ENCODE measurements at regions not wholly inside any gene's neighbourhood (a gene's known extent, or its start where the extent isn't known, plus 50 kb on each side); places are given as distances from the start of the nearest gene placed in this dataset.

GRCh38 chr9:80874276-80874675, 815.1 kb downstream of the TLE1 start:
- Histone ChIP-seq H3K9me3 (ENCODE audit: control insufficient read depth, insufficient read depth, low read length) (no peaks in the 10 kb centered on the region), H3K4me1 (ENCODE audit: control insufficient read depth, insufficient read depth, low read length) (no peaks in the 10 kb centered on the region), H3K36me3 (ENCODE audit: control insufficient read depth, insufficient read depth, low read length) (no peaks in the 10 kb centered on the region), H3K9ac (ENCODE audit: low read depth, low read length) (no peak overlapping the region), H3K4me3 (ENCODE audit: low read depth, low read length) (no peak overlapping the region), H3K27me3 (ENCODE audit: control insufficient read depth, insufficient read depth, low read length) (no peaks in the 10 kb centered on the region)

DNA sequence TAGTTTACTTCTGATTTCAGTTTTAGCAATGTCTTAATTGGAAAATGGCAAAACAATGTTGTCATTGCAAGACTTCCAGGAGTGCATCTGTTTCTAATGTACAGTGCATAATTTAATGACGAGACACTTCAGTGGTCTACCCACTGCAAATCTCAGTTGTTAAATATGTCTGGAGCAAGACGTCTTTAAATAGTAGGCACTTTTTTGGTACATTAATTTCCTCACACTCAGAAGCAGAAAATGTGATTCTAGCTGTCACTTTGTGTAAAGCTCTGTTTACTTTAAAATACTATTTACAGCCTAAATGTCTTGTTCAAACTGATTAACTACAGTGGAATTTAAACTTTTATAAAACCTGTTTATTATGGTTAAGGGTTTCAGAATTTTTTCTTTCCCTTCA, 815.5 kb downstream of the TLE1 start:
- Histone ChIP-seq H3K4me1 (ENCODE audit: control insufficient read depth, insufficient read depth, low read length) (no peaks in the 10 kb centered on the region), H3K4me3 (ENCODE audit: low read depth, low read length) (no peak overlapping the region), H3K36me3 (ENCODE audit: control insufficient read depth, insufficient read depth, low read length) (no peaks in the 10 kb centered on the region), H3K27me3 (ENCODE audit: control insufficient read depth, insufficient read depth, low read length) (no peaks in the 10 kb centered on the region), H3K9me3 (ENCODE audit: control insufficient read depth, insufficient read depth, low read length) (no peaks in the 10 kb centered on the region), H3K9ac (ENCODE audit: low read depth, low read length) (no peak overlapping the region)

GRCh38 chr9:80871596-80871995, 817.8 kb downstream of the TLE1 start:
- H3K9ac ChIP-seq (ENCODE audit: low read depth, low read length) = no peak overlapping the region
- no peaks in the 10 kb centered on the region for H3K4me1 ChIP-seq (ENCODE audit: control insufficient read depth, insufficient read depth, low read length)
- H3K9me3 ChIP-seq (ENCODE audit: control insufficient read depth, insufficient read depth, low read length) = no peaks in the 10 kb centered on the region
- H3K4me3 ChIP-seq (ENCODE audit: low read depth, low read length) = no peak overlapping the region
- H3K36me3 ChIP-seq (ENCODE audit: control insufficient read depth, insufficient read depth, low read length) = no peaks in the 10 kb centered on the region
- no peaks in the 10 kb centered on the region for H3K27me3 ChIP-seq (ENCODE audit: control insufficient read depth, insufficient read depth, low read length)

DNA sequence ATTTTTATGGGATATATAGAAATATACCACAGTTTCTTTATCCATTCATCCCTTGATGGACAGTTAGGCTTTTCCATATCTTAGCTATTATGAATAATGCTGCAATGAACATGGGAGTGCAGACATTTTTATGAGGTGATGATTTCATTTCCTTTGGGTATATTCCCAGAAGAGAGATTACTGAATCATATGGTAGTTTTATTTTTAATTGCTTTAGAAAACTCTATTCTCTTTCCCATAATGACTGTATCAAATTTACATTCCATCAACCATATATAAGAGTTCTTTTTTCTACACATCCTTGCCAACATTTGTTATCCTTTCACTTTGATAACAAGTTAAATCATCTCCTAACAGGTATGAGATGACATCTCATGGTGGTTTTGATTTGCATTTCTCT, 821.6 kb downstream of the TLE1 start:
- Histone ChIP-seq H3K27me3 (ENCODE audit: control insufficient read depth, insufficient read depth, low read length) (no peaks in the 10 kb centered on the region), H3K9me3 (ENCODE audit: control insufficient read depth, insufficient read depth, low read length) (no peaks in the 10 kb centered on the region), H3K9ac (ENCODE audit: low read depth, low read length) (no peak overlapping the region), H3K36me3 (ENCODE audit: control insufficient read depth, insufficient read depth, low read length) (no peaks in the 10 kb centered on the region), H3K4me3 (ENCODE audit: low read depth, low read length) (no peak overlapping the region), H3K4me1 (ENCODE audit: control insufficient read depth, insufficient read depth, low read length) (no peaks in the 10 kb centered on the region)

- H3K9ac ChIP-seq (ENCODE audit: low read depth, low read length) = no peak overlapping the region
Measured at GRCh38 chr9:80866576-80867227, 822.6 kb downstream of the TLE1 start.

GRCh38 chr9:80866121-80866520, 823.2 kb downstream of the TLE1 start:
- no peaks in the 10 kb centered on the region for H3K27me3 ChIP-seq (ENCODE audit: control insufficient read depth, insufficient read depth, low read length)
- H3K4me3 ChIP-seq (ENCODE audit: low read depth, low read length) = no peak overlapping the region
- no peak overlapping the region for H3K9ac ChIP-seq (ENCODE audit: low read depth, low read length)
- H3K36me3 ChIP-seq (ENCODE audit: control insufficient read depth, insufficient read depth, low read length) = no peaks in the 10 kb centered on the region
- no peaks in the 10 kb centered on the region for H3K4me1 ChIP-seq (ENCODE audit: control insufficient read depth, insufficient read depth, low read length)
- H3K9me3 ChIP-seq (ENCODE audit: control insufficient read depth, insufficient read depth, low read length) = no peaks in the 10 kb centered on the region

More at GRCh38 chr9:80866576-80867227, 822.6 kb downstream of the TLE1 start:
- no peaks in the 10 kb centered on the region for H3K4me1 ChIP-seq (ENCODE audit: control insufficient read depth, insufficient read depth, low read length)
- no peak overlapping the region for H3K4me3 ChIP-seq (ENCODE audit: low read depth, low read length)
- no peaks in the 10 kb centered on the region for H3K9me3 ChIP-seq (ENCODE audit: control insufficient read depth, insufficient read depth, low read length)
- no peaks in the 10 kb centered on the region for H3K36me3 ChIP-seq (ENCODE audit: control insufficient read depth, insufficient read depth, low read length)
- H3K27me3 ChIP-seq (ENCODE audit: control insufficient read depth, insufficient read depth, low read length) = no peaks in the 10 kb centered on the region

DNA sequence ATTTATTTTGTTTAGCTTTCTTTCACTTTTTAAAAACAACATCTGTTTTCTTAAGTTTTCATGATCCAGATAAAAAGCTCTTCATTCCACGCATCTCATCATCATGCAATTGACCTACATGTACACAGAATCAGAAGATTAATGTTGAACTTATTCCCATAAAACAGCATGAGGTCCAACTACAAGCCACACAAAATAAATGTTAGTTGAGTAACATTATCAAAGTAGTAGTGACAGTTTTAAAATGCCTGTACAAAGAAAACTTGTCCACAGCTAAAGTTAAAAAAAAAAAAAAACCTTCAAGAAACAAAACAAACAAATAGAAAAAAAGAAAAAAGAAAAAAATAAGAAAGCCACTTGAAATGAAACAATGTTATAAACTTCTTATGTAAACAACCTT, 846.3 kb downstream of the TLE1 start:
- Histone ChIP-seq H3K27me3 (ENCODE audit: control insufficient read depth, insufficient read depth, low read length) (no peaks in the 10 kb centered on the region), H3K9ac (ENCODE audit: low read depth, low read length) (no peak overlapping the region), H3K4me3 (ENCODE audit: low read depth, low read length) (no peak overlapping the region), H3K36me3 (ENCODE audit: control insufficient read depth, insufficient read depth, low read length) (no peaks in the 10 kb centered on the region), H3K9me3 (ENCODE audit: control insufficient read depth, insufficient read depth, low read length) (no peaks in the 10 kb centered on the region), H3K4me1 (ENCODE audit: control insufficient read depth, insufficient read depth, low read length) (peaks cover 3% of the 10 kb centered on the region)

DNA sequence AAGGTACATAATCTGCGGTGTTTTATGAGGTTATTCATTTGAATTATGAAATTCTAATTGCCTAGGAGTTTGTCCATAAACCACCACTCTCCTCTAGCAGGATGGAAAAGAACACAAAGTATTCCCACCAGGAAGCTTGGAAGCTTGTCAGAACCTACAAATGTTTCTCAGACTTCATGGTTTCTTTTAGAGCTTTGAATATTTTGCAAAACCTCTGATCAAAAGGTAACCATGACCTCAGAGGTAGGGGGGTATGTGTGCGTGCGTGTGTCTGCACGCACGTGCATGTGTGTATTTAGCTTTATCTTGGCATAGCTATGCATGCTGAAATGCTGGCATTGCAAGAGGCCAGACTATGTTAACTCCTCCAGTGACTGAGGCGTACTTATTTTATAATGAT, 847.0 kb downstream of the TLE1 start:
- Histone ChIP-seq H3K4me1 (ENCODE audit: control insufficient read depth, insufficient read depth, low read length) (peaks cover 3% of the 10 kb centered on the region), H3K9ac (ENCODE audit: low read depth, low read length) (no peak overlapping the region), H3K9me3 (ENCODE audit: control insufficient read depth, insufficient read depth, low read length) (no peaks in the 10 kb centered on the region), H3K36me3 (ENCODE audit: control insufficient read depth, insufficient read depth, low read length) (no peaks in the 10 kb centered on the region), H3K4me3 (ENCODE audit: low read depth, low read length) (no peak overlapping the region), H3K27me3 (ENCODE audit: control insufficient read depth, insufficient read depth, low read length) (no peaks in the 10 kb centered on the region)

DNA sequence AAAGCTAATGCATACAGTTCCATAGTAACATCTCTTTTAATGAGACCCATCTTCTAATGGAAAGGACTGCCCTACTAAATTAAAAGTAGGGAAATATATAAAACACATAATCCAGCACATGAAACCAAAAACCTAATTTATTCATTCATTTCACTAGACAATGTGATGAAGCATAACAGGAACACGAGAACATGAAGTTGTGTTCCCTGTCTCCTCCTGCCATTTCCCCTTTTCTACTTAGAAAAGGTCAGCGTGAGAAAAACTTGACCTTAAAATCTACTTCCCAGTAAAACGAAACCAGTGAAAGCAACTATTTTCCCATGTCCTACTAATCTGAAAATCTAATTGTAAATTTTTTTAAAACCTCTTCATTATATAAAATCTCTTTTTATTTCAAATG, 847.5 kb downstream of the TLE1 start:
- Histone ChIP-seq H3K9me3 (ENCODE audit: control insufficient read depth, insufficient read depth, low read length) (no peaks in the 10 kb centered on the region), H3K36me3 (ENCODE audit: control insufficient read depth, insufficient read depth, low read length) (no peaks in the 10 kb centered on the region), H3K9ac (ENCODE audit: low read depth, low read length) (no peak overlapping the region), H3K4me3 (ENCODE audit: low read depth, low read length) (no peak overlapping the region), H3K4me1 (ENCODE audit: control insufficient read depth, insufficient read depth, low read length) (peaks cover 3% of the 10 kb centered on the region), H3K27me3 (ENCODE audit: control insufficient read depth, insufficient read depth, low read length) (no peaks in the 10 kb centered on the region)

GRCh38 chr9:80839821-80840675, 849.3 kb downstream of the TLE1 start:
- Histone ChIP-seq H3K9ac (ENCODE audit: low read depth, low read length) (no peak overlapping the region), H3K4me3 (ENCODE audit: low read depth, low read length) (no peak overlapping the region)

GRCh38 chr9:80836013-80836412, 853.3 kb downstream of the TLE1 start:
- H3K36me3 ChIP-seq (ENCODE audit: control insufficient read depth, insufficient read depth, low read length) = no peaks in the 10 kb centered on the region
- no peaks in the 10 kb centered on the region for H3K27me3 ChIP-seq (ENCODE audit: control insufficient read depth, insufficient read depth, low read length)
- no peaks in the 10 kb centered on the region for H3K9me3 ChIP-seq (ENCODE audit: control insufficient read depth, insufficient read depth, low read length)
- no peak overlapping the region for H3K9ac ChIP-seq (ENCODE audit: low read depth, low read length)
- no peak overlapping the region for H3K4me3 ChIP-seq (ENCODE audit: low read depth, low read length)
- no peaks in the 10 kb centered on the region for H3K4me1 ChIP-seq (ENCODE audit: control insufficient read depth, insufficient read depth, low read length)

More at GRCh38 chr9:80839821-80840675, 849.3 kb downstream of the TLE1 start:
- Histone ChIP-seq H3K4me1 (ENCODE audit: control insufficient read depth, insufficient read depth, low read length) (no peaks in the 10 kb centered on the region), H3K9me3 (ENCODE audit: control insufficient read depth, insufficient read depth, low read length) (no peaks in the 10 kb centered on the region), H3K27me3 (ENCODE audit: control insufficient read depth, insufficient read depth, low read length) (no peaks in the 10 kb centered on the region), H3K36me3 (ENCODE audit: control insufficient read depth, insufficient read depth, low read length) (no peaks in the 10 kb centered on the region)

- H3K9me3 ChIP-seq (ENCODE audit: control insufficient read depth, insufficient read depth, low read length) = no peaks in the 10 kb centered on the region
- H3K36me3 ChIP-seq (ENCODE audit: control insufficient read depth, insufficient read depth, low read length) = no peaks in the 10 kb centered on the region
- no peak overlapping the region for H3K4me3 ChIP-seq (ENCODE audit: low read depth, low read length)
- no peak overlapping the region for H3K9ac ChIP-seq (ENCODE audit: low read depth, low read length)
- H3K4me1 ChIP-seq (ENCODE audit: control insufficient read depth, insufficient read depth, low read length) = no peaks in the 10 kb centered on the region
- no peaks in the 10 kb centered on the region for H3K27me3 ChIP-seq (ENCODE audit: control insufficient read depth, insufficient read depth, low read length)
Measured at GRCh38 chr9:80831751-80832150, 857.6 kb downstream of the TLE1 start.

Measured in iPS-15b (cell line).